ENCODE measurements at regions not wholly inside any gene's neighbourhood (a gene's known extent, or its start where the extent isn't known, plus 50 kb on each side); places are given as distances from the start of the nearest gene placed in this dataset.

GRCh38 chr3:180288816-180289215, 252.1 kb upstream of the PEX5L start:
- TF ChIP-seq CTCF (conservative IDR thresholded peaks at IDR 0.05; ENCODE audit: low read depth, low read length) = no peak
- TF ChIP-seq EZH2 (IDR thresholded peaks at IDR 0.05; ENCODE audit: borderline replicate concordance, low read depth, low read length, poor library complexity, severe bottlenecking) = no peak
